NCI-H345 (cell line): ENCODE measurements at regions not wholly inside any gene's neighbourhood (a gene's known extent, or its start where the extent isn't known, plus 50 kb on each side); places are given as distances from the start of the nearest gene placed in this dataset.

Experiments
- DNase-seq: peaks from one replicate; lab custom pipeline; 2025; lab: John Stamatoyannopoulos, UW

DNA sequence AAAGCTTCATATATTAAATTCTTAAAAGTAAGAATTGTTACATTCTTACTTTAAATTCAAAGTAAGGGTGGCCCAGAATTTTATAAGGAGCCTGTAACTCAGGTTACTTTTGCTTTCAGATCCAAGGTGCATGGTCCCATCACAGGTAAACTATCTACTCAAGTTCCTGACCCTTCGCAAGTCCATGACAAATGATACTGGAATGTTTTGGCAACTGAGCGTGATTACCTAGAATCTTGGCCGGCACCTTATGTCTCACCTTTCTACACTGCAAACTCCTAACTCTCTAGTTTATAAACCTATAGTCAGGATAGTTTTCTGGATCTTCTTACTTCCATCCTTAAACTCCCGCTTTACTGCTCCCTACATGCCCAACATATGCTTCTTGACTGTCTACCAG lies 67.9 kb upstream of the HMGN3 start:
- DNase-seq = no peak

DNA sequence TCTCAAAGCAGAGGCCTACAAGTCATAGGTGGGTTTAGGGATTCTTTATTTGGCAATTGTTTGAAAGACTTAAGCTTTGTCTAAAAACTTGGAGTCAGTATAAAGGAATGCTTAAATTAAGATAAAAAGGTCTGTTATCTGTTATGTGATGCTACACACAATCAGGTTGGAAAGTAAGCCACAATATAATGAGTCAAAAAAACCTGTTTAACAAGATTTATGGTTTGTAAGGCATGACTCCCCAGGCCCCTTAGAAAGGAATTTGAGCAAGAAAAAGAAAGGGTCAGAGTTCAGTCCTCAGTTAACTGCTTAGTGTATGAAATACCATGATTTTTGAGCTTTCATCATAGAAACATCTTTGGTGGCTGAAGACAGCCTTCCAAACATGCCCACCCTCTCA lies 66.8 kb upstream of the HMGN3 start:
- DNase-seq = no peak

DNA sequence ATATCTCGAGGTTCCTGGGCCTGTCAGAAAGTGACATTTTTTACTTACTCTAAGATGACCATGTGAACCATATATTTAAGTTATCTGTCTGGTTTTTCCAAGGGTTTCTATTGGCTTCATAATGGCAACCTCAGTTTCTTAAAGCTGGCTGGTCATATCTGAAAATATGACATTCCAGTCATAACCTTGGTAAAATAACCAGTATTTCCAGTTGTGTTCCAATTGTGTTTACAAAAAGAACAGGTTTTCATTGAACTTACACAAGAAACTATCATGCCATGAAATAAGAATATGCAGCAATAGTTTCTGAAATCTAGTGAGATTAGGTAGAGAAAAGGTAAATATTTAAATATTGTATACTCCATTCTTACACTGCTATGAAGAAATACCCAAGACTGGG lies 61.7 kb upstream of the HMGN3 start:
- DNase-seq = no peak
